Cardiac muscle cell (in vitro differentiated cells and primary cell): ENCODE measurements at regions not wholly inside any gene's neighbourhood (a gene's known extent, or its start where the extent isn't known, plus 50 kb on each side); places are given as distances from the start of the nearest gene placed in this dataset.

ENCODE experiments used
- DNase-seq, 2 donors: peaks; one replicate each; pipeline versions ENCODE4 v3.0.0 to v3.0.0-alpha.2; 2010 to 2017; ENCODE audit warnings: low read depth in 1 of 2, low spot score in 1 of 2
- H3K27ac ChIP-seq: fragments of 200-600 bp; sonication (generic); 2 replicates; pipeline ENCODE4 v1.5.1; 2016
- H3K27me3 ChIP-seq: fragments of 200-600 bp; sonication (generic); 2 replicates; pipeline ENCODE4 v1.6.0; 2016; ENCODE audit warnings: control low read depth
- H3K36me3 ChIP-seq: fragments of 200-600 bp; sonication (generic); 2 replicates; pipeline ENCODE4 v1.5.1; 2016; ENCODE audit warnings: control low read depth
- H3K4me1 ChIP-seq: fragments of 200-600 bp; sonication (generic); 2 replicates; pipeline ENCODE4 v1.8.1; 2017; ENCODE audit warnings: low read depth, mild to moderate bottlenecking, mixed run types
- H3K4me3 ChIP-seq: fragments of 200-600 bp; sonication (generic); 2 replicates; pipeline ENCODE4 v1.5.1; 2016; ENCODE audit warnings: mild to moderate bottlenecking
- H3K9me3 ChIP-seq: fragments of 200-600 bp; sonication (generic); 2 replicates; pipeline ENCODE4 v1.5.1; 2017; ENCODE audit warnings: low read depth, mild to moderate bottlenecking, control low read depth
- TF ChIP-seq, protein P1 (sequence below): IDR thresholded peaks from 2 replicates; pipeline ENCODE4 v1.5.1; 2012; ENCODE audit warnings: low read depth, mild to moderate bottlenecking, low read length

DNA sequence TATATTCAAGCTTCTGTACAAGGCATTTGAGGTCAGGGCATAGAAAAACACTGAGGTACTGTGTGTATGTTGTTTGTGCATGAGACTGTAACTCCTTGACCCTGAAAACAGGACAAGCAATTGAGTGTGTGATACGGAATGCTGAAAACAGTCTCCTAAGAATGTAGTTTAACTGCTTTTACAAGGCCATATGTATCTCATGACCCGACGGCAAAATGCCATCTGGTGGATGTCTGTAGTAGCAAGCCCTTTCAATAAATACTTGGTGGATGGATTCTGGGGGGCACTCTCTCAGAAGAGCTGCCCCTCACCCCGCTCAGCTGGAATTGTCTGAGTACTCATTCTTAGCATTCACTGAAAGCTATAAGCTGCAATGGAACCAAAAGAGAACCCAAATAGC, 69.3 kb upstream of the EYS start:
- Histone ChIP-seq H3K9me3 (no peaks in the 10 kb centered on the region), H3K4me1 (no peaks in the 10 kb centered on the region), H3K27me3 (no peaks in the 10 kb centered on the region), H3K27ac (no peak overlapping the region), H3K36me3 (no peaks in the 10 kb centered on the region), H3K4me3 (no peak overlapping the region)
- DNase-seq, result peak in 1 of 2 donors; percentile 42
- TF ChIP-seq, protein P1, sequence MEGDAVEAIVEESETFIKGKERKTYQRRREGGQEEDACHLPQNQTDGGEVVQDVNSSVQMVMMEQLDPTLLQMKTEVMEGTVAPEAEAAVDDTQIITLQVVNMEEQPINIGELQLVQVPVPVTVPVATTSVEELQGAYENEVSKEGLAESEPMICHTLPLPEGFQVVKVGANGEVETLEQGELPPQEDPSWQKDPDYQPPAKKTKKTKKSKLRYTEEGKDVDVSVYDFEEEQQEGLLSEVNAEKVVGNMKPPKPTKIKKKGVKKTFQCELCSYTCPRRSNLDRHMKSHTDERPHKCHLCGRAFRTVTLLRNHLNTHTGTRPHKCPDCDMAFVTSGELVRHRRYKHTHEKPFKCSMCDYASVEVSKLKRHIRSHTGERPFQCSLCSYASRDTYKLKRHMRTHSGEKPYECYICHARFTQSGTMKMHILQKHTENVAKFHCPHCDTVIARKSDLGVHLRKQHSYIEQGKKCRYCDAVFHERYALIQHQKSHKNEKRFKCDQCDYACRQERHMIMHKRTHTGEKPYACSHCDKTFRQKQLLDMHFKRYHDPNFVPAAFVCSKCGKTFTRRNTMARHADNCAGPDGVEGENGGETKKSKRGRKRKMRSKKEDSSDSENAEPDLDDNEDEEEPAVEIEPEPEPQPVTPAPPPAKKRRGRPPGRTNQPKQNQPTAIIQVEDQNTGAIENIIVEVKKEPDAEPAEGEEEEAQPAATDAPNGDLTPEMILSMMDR, result no peak

DNA sequence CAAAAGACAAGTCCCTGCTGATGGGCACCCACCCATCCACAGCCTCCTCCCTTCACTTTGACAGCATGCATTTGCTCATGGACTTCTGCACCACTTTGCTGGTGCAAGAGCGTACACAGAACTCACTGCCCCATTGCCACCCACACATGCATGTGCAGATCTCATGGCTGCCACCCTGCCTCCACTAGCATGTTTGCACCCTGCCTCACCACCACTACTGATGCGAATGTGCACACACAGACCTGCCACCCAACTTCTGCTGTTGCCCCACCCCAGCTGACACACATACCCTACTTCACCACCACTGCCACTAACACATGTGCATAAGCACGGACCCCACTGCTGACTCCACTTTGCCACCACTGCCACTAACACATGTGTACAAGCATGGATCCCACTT, 64.9 kb upstream of the EYS start:
- Histone ChIP-seq H3K4me3 (no peak overlapping the region), H3K36me3 (no peaks in the 10 kb centered on the region)
- TF ChIP-seq, protein P1, result no peak

DNA sequence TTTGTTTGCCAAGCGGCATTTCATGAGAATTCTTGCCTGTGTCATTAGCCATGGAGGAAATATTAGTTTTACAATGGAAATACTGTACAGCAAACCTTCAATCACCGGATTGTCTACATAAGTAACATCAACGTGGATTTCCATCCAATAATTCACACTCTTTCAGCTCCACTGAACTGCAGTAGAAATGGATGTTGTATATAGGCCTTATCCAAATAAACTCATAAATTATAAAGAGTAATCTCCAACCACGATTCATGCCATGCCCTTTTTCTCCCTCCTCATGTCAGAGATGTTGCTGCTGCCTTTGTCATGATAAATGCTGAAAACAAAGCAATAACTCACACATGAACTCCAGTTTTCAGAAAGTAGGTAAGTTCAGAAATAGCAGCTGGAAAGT, 54.9 kb upstream of the EYS start:
- no peak for DNase-seq
- H3K36me3 ChIP-seq, result no peaks in the 10 kb centered on the region
- no peak overlapping the region for H3K4me3 ChIP-seq
- TF ChIP-seq, protein P1, result no peak
- H3K27ac ChIP-seq, result no peak overlapping the region
- H3K27me3 ChIP-seq, result no peaks in the 10 kb centered on the region
- no peaks in the 10 kb centered on the region for H3K9me3 ChIP-seq
- H3K4me1 ChIP-seq, result no peaks in the 10 kb centered on the region

More for the DNA sequence above, 64.9 kb upstream of the EYS start:
- no peak for DNase-seq
- no peaks in the 10 kb centered on the region for H3K4me1 ChIP-seq
- H3K27me3 ChIP-seq, result no peaks in the 10 kb centered on the region
- H3K27ac ChIP-seq, result no peak overlapping the region
- no peaks in the 10 kb centered on the region for H3K9me3 ChIP-seq

GRCh38 chr6:65760285-65760684, 53.3 kb upstream of the EYS start:
- Histone ChIP-seq H3K27ac (no peak overlapping the region), H3K9me3 (no peaks in the 10 kb centered on the region), H3K4me3 (no peak overlapping the region), H3K4me1 (no peaks in the 10 kb centered on the region), H3K27me3 (no peaks in the 10 kb centered on the region), H3K36me3 (no peaks in the 10 kb centered on the region)
- TF ChIP-seq, protein P1, result no peak
- no peak for DNase-seq
